Liver (tissue), 8 donors: ENCODE measurements at regions not wholly inside any gene's neighbourhood (a gene's known extent, or its start where the extent isn't known, plus 50 kb on each side); places are given as distances from the start of the nearest gene placed in this dataset.

ENCODE experiments used
- DNase-seq: peaks from one replicate; pipeline ENCODE4 v3.0.0-alpha.2; 2017; ENCODE audit warnings: low spot score
- H3K27ac ChIP-seq, 2 donors: one replicate each; pipeline ENCODE4 v1.7.0; 2013; ENCODE audit warnings: inconsistent platforms in 2 of 2, low read length in 2 of 2, control low read depth in 1 of 2, low read depth in 1 of 2, mild to moderate bottlenecking in 1 of 2
- H3K27me3 ChIP-seq, 4 donors: one replicate each; pipeline versions ENCODE4 v1.6.1 to v1.7.0; 2013; ENCODE audit warnings: low read length in 3 of 4, inconsistent platforms in 1 of 4, mild to moderate bottlenecking in 1 of 4, moderate library complexity in 1 of 4; ENCODE audit not compliant: control insufficient read depth in 4 of 4, insufficient read depth in 4 of 4
- H3K36me3 ChIP-seq, 4 donors: one replicate each; pipeline versions ENCODE4 v1.6.1 to v1.7.0; 2013; ENCODE audit warnings: low read length in 3 of 4, mild to moderate bottlenecking in 3 of 4, low read depth in 1 of 4, moderate library complexity in 1 of 4; ENCODE audit not compliant: control insufficient read depth in 4 of 4, insufficient read depth in 3 of 4
- H3K4me1 ChIP-seq, 4 donors: one replicate each; pipeline versions ENCODE4 v1.6.1 to v1.7.0; 2013; ENCODE audit warnings: low read length in 3 of 4, mild to moderate bottlenecking in 3 of 4, moderate library complexity in 1 of 4; ENCODE audit not compliant: control insufficient read depth in 4 of 4, insufficient read depth in 4 of 4
- H3K4me3 ChIP-seq, 3 donors: one replicate each; pipeline versions ENCODE4 v1.6.1 to v1.7.0; 2013; ENCODE audit warnings: low read length in 3 of 3, control low read depth in 1 of 3, low read depth in 1 of 3, mild to moderate bottlenecking in 1 of 3
- H3K9ac ChIP-seq, 2 donors: one replicate each; pipeline ENCODE4 v1.7.0; 2013; ENCODE audit warnings: low read length in 2 of 2, mild to moderate bottlenecking in 2 of 2, moderate library complexity in 2 of 2, control low read depth in 1 of 2, low read depth in 1 of 2
- H3K9me3 ChIP-seq, 4 donors: one replicate each; pipeline versions ENCODE4 v1.6.1 to v1.7.0; 2013; ENCODE audit warnings: low read length in 3 of 4; ENCODE audit not compliant: control insufficient read depth in 4 of 4
- CTCF ChIP-seq: fragments of 150-350 bp; IDR thresholded peaks from 2 replicates; pipeline ENCODE4 v1.5.1; 2017; ENCODE audit warnings: improper control_type of control experiment, low read depth, low read length; ENCODE audit not compliant: missing input control
- EGR1 ChIP-seq, 2 donors: IDR thresholded peaks; 2 replicates each; pipeline ENCODE4 v1.6.1; 2016 to 2018; ENCODE audit warnings: antibody characterized with exemption in 2 of 2, low read depth in 2 of 2
- FOXA1 ChIP-seq: IDR thresholded peaks from 2 replicates; pipeline ENCODE4 v1.6.1; 2016; ENCODE audit warnings: antibody characterized with exemption
- FOXA2 ChIP-seq: IDR thresholded peaks from 2 replicates; pipeline ENCODE4 v1.6.1; 2016; ENCODE audit warnings: antibody characterized with exemption
- GABPA ChIP-seq, 2 donors: IDR thresholded peaks in 1 of 2; conservative IDR thresholded peaks in 1 of 2; 2 replicates each; pipeline ENCODE4 v1.6.1; 2016; ENCODE audit warnings: antibody characterized with exemption in 2 of 2, mild to moderate bottlenecking in 1 of 2, moderate library complexity in 1 of 2
- HNF4A ChIP-seq, 2 donors: conservative IDR thresholded peaks; 2 replicates each; pipeline ENCODE4 v1.6.1; 2016; ENCODE audit warnings: antibody characterized with exemption in 2 of 2, mild to moderate bottlenecking in 2 of 2
- HNF4G ChIP-seq: IDR thresholded peaks from 2 replicates; pipeline ENCODE4 v1.6.1; 2016; ENCODE audit warnings: antibody characterized with exemption
- JUND ChIP-seq, 2 donors: IDR thresholded peaks; 2 replicates each; pipeline ENCODE4 v1.6.1; 2016; ENCODE audit warnings: antibody characterized with exemption in 2 of 2
- MAX ChIP-seq: IDR thresholded peaks from 2 replicates; pipeline ENCODE4 v1.6.1; 2016; ENCODE audit warnings: antibody characterized with exemption
- NR2F2 ChIP-seq: IDR thresholded peaks from 2 replicates; pipeline ENCODE4 v1.6.1; 2016; ENCODE audit warnings: antibody characterized with exemption
- RAD21 ChIP-seq, 2 donors: IDR thresholded peaks; 2 replicates each; pipeline ENCODE4 v1.6.1; 2016; ENCODE audit warnings: antibody characterized with exemption in 2 of 2, mild to moderate bottlenecking in 2 of 2
- RXRA ChIP-seq, 2 donors: IDR thresholded peaks; 2 replicates each; pipeline ENCODE4 v1.6.1; 2017 to 2018; ENCODE audit warnings: antibody characterized with exemption in 2 of 2, mild to moderate bottlenecking in 1 of 2
- SP1 ChIP-seq: IDR thresholded peaks from 2 replicates; pipeline ENCODE4 v1.6.1; 2018; ENCODE audit warnings: antibody characterized with exemption, mild to moderate bottlenecking
- TAF1 ChIP-seq: conservative IDR thresholded peaks from 2 replicates; pipeline ENCODE4 v1.6.1; 2016; ENCODE audit warnings: antibody characterized with exemption, mild to moderate bottlenecking
- YY1 ChIP-seq: IDR thresholded peaks from 2 replicates; pipeline ENCODE4 v1.6.1; 2016; ENCODE audit warnings: antibody characterized with exemption, mild to moderate bottlenecking
- WGBS: extraction: QIAGEN DNeasy Blood & Tissue Kit; methylation state at CpG from one replicate; pipeline ENCODE4 v1.1.7; 2013; 5-methylcytosine and 5-hydroxymethylcytosine counted together
- TF ChIP-seq, protein P1 (sequence below): IDR thresholded peaks from 2 replicates; pipeline ENCODE4 v1.6.1; 2016; ENCODE audit warnings: antibody characterized with exemption
- TF ChIP-seq, protein P2 (sequence below): IDR thresholded peaks from 2 replicates; pipeline ENCODE4 v1.6.1; 2016; ENCODE audit warnings: antibody characterized with exemption
- TF ChIP-seq, protein P3 (sequence below): IDR thresholded peaks from 2 replicates; pipeline ENCODE4 v1.6.1; 2016; ENCODE audit warnings: antibody characterized with exemption, mild to moderate bottlenecking
- donor health status: healthy.
- donor health status: healthy.
- donor health status: healthy.
- donor health status: healthy.
- donor health status: healthy.

DNA sequence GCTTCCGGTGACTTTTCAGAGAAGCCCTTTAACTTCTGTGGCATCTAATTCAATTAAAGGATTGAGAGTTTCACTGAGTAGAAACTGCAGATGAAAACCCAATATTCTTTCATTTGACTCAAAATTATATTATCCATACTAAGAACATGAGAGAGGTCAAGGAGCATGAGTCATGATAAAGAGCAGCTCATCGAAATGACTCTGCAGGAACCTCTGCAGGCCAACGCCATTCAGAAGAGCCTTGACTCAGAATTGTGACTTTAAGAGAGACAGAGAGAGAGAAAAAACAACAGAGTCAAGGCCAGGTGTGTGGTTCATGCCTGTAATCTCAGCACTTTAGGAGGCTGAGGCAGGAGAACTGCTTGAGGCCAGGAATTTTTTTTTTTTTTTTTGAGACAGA, 417.2 kb upstream of the XYLT1 start:
- TF ChIP-seq TAF1 (no peak), HNF4G (no peak)
- Histone ChIP-seq H3K4me3 (no peak overlapping the region), H3K36me3 (no peaks in the 10 kb centered on the region), H3K27ac (no peak overlapping the region), H3K9me3 (no peaks in the 10 kb centered on the region), H3K27me3 (peaks cover 0 to 2% (median 0%) of the 10 kb centered on the region in 4 donors), H3K9ac (no peak overlapping the region), H3K4me1 (no peaks in the 10 kb centered on the region)
- no peak for DNase-seq
- WGBS: 92% methylated on average over 3 of the region's 3 CpGs

GRCh38 chr16:17885659-17886207, 415.0 kb upstream of the XYLT1 start:
- Histone ChIP-seq H3K4me1 (no peaks in the 10 kb centered on the region), H3K27ac (no peak overlapping the region), H3K9me3 (no peaks in the 10 kb centered on the region), H3K9ac (no peak overlapping the region), H3K36me3 (no peaks in the 10 kb centered on the region), H3K4me3 (no peak overlapping the region), H3K27me3 (peaks cover 0 to 2% (median 0%) of the 10 kb centered on the region in 4 donors)
- 88% methylated on average over 7 of the region's 7 CpGs for WGBS
- TF ChIP-seq, protein P1, sequence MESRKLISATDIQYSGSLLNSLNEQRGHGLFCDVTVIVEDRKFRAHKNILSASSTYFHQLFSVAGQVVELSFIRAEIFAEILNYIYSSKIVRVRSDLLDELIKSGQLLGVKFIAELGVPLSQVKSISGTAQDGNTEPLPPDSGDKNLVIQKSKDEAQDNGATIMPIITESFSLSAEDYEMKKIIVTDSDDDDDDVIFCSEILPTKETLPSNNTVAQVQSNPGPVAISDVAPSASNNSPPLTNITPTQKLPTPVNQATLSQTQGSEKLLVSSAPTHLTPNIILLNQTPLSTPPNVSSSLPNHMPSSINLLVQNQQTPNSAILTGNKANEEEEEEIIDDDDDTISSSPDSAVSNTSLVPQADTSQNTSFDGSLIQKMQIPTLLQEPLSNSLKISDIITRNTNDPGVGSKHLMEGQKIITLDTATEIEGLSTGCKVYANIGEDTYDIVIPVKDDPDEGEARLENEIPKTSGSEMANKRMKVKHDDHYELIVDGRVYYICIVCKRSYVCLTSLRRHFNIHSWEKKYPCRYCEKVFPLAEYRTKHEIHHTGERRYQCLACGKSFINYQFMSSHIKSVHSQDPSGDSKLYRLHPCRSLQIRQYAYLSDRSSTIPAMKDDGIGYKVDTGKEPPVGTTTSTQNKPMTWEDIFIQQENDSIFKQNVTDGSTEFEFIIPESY: no peak
- TF ChIP-seq CTCF: no peak
- no peak for TF ChIP-seq EGR1 (IDR thresholded peaks at IDR 0.05; ENCODE audit: low read depth in 2 of 2)
- TF ChIP-seq RXRA (IDR thresholded peaks at IDR 0.05): no peak
- no peak for TF ChIP-seq FOXA2
- TF ChIP-seq HNF4A (conservative IDR thresholded peaks at IDR 0.05): no peak
- TF ChIP-seq, protein P2, sequence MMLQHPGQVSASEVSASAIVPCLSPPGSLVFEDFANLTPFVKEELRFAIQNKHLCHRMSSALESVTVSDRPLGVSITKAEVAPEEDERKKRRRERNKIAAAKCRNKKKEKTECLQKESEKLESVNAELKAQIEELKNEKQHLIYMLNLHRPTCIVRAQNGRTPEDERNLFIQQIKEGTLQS: no peak
- TF ChIP-seq HNF4G: no peak
- TF ChIP-seq SP1: no peak
- TF ChIP-seq MAX: no peak
- no peak for TF ChIP-seq GABPA (IDR thresholded peaks at IDR 0.05 in 1 of 2, conservative IDR thresholded peaks at IDR 0.05 in 1 of 2)
- TF ChIP-seq, protein P3, sequence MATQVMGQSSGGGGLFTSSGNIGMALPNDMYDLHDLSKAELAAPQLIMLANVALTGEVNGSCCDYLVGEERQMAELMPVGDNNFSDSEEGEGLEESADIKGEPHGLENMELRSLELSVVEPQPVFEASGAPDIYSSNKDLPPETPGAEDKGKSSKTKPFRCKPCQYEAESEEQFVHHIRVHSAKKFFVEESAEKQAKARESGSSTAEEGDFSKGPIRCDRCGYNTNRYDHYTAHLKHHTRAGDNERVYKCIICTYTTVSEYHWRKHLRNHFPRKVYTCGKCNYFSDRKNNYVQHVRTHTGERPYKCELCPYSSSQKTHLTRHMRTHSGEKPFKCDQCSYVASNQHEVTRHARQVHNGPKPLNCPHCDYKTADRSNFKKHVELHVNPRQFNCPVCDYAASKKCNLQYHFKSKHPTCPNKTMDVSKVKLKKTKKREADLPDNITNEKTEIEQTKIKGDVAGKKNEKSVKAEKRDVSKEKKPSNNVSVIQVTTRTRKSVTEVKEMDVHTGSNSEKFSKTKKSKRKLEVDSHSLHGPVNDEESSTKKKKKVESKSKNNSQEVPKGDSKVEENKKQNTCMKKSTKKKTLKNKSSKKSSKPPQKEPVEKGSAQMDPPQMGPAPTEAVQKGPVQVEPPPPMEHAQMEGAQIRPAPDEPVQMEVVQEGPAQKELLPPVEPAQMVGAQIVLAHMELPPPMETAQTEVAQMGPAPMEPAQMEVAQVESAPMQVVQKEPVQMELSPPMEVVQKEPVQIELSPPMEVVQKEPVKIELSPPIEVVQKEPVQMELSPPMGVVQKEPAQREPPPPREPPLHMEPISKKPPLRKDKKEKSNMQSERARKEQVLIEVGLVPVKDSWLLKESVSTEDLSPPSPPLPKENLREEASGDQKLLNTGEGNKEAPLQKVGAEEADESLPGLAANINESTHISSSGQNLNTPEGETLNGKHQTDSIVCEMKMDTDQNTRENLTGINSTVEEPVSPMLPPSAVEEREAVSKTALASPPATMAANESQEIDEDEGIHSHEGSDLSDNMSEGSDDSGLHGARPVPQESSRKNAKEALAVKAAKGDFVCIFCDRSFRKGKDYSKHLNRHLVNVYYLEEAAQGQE: no peak
- TF ChIP-seq FOXA1: no peak
- no peak for TF ChIP-seq YY1
- TF ChIP-seq NR2F2: no peak
- no peak for TF ChIP-seq RAD21 (IDR thresholded peaks at IDR 0.05)
- TF ChIP-seq JUND (IDR thresholded peaks at IDR 0.05): no peak
- no peak for TF ChIP-seq TAF1
- no peak for DNase-seq
